ENCODE measurements at regions not wholly inside any gene's neighbourhood (a gene's known extent, or its start where the extent isn't known, plus 50 kb on each side); places are given as distances from the start of the nearest gene placed in this dataset.
A peak's percentile ranks its signal among the peaks of the same experiment; 100 is the strongest.

- DNase-seq (ENCODE audit: low spot score in 2 of 2, unreplicated experiment in 2 of 2), result no peak
- TF ChIP-seq CTCF (IDR thresholded peaks at IDR 0.05; ENCODE audit: unreplicated experiment), result no peak
- no peaks in the 10 kb centered on the region for H3K27me3 Mint-ChIP-seq (ENCODE audit: low read depth)
- peaks cover 8% of the 10 kb centered on the region for H3K9me3 Mint-ChIP-seq
- no peaks in the 10 kb centered on the region for H3K36me3 Mint-ChIP-seq
- H3K4me3 Mint-ChIP-seq, result no peak overlapping the region
- H3K27ac Mint-ChIP-seq, result no peak overlapping the region
- H3K4me1 Mint-ChIP-seq, result no peaks in the 10 kb centered on the region
These were observed 293.8 kb upstream of the ADAMTS5 start for GRCh38 chr21:27260728-27261127.

GRCh38 chr21:27258742-27259448 is 292.0 kb upstream of the ADAMTS5 start:
- no peaks in the 10 kb centered on the region for H3K27me3 Mint-ChIP-seq (ENCODE audit: low read depth)
- H3K36me3 Mint-ChIP-seq, result no peaks in the 10 kb centered on the region
- DNase-seq (ENCODE audit: low spot score in 2 of 2, unreplicated experiment in 2 of 2), result no peak
- no peaks in the 10 kb centered on the region for H3K4me1 Mint-ChIP-seq
- H3K4me3 Mint-ChIP-seq, result no peak overlapping the region
- TF ChIP-seq CTCF (IDR thresholded peaks at IDR 0.05; ENCODE audit: unreplicated experiment), result no peak
- H3K9me3 Mint-ChIP-seq, result peaks cover 8% of the 10 kb centered on the region
- no peak overlapping the region for H3K27ac Mint-ChIP-seq

- Mint-ChIP-seq H3K4me3 (no peak overlapping the region), H3K27me3 (ENCODE audit: low read depth) (no peaks in the 10 kb centered on the region), H3K4me1 (no peaks in the 10 kb centered on the region), H3K27ac (no peak overlapping the region), H3K9me3 (peaks cover 8% of the 10 kb centered on the region), H3K36me3 (no peaks in the 10 kb centered on the region)
- no peak for TF ChIP-seq CTCF (IDR thresholded peaks at IDR 0.05; ENCODE audit: unreplicated experiment)
- no peak for DNase-seq (ENCODE audit: low spot score in 2 of 2, unreplicated experiment in 2 of 2)
These were observed 291.1 kb upstream of the ADAMTS5 start for GRCh38 chr21:27257908-27258556.

GRCh38 chr21:27257226-27257625 is 290.3 kb upstream of the ADAMTS5 start:
- TF ChIP-seq CTCF (IDR thresholded peaks at IDR 0.05; ENCODE audit: unreplicated experiment), result no peak
- H3K36me3 Mint-ChIP-seq, result no peaks in the 10 kb centered on the region
- H3K27me3 Mint-ChIP-seq (ENCODE audit: low read depth), result no peaks in the 10 kb centered on the region
- no peak overlapping the region for H3K27ac Mint-ChIP-seq
- H3K4me3 Mint-ChIP-seq, result no peak overlapping the region
- DNase-seq (ENCODE audit: low spot score in 2 of 2, unreplicated experiment in 2 of 2), result no peak
- peaks cover under 1% of the 10 kb centered on the region for H3K4me1 Mint-ChIP-seq
- H3K9me3 Mint-ChIP-seq, result peaks cover 7% of the 10 kb centered on the region

- no peak overlapping the region for H3K4me3 Mint-ChIP-seq
- H3K4me1 Mint-ChIP-seq, result peaks cover 15% of the 10 kb centered on the region
- TF ChIP-seq CTCF (IDR thresholded peaks at IDR 0.05; ENCODE audit: unreplicated experiment), result no peak
- no peaks in the 10 kb centered on the region for H3K36me3 Mint-ChIP-seq
- H3K9me3 Mint-ChIP-seq, result peaks cover 11% of the 10 kb centered on the region
- H3K27me3 Mint-ChIP-seq (ENCODE audit: low read depth), result no peaks in the 10 kb centered on the region
- peak overlapping the region; percentile 32 for H3K27ac Mint-ChIP-seq
- DNase-seq (ENCODE audit: low spot score in 2 of 2, unreplicated experiment in 2 of 2), result no peak
These were observed 284.9 kb upstream of the ADAMTS5 start for GRCh38 chr21:27251752-27252151.

Data from mesothelial cell of epicardium (in vitro differentiated cells).